C4-2B (cell line): ENCODE measurements at regions not wholly inside any gene's neighbourhood (a gene's known extent, or its start where the extent isn't known, plus 50 kb on each side); places are given as distances from the start of the nearest gene placed in this dataset.
"Not testable (repeated sequence)": the region's sequence is repeated elsewhere in the genome, so short reads cannot be mapped to it uniquely, and the experiment has no call there.

Experiments used
- H3K27ac ChIP-seq: fragments of 450-650 bp; 2 replicates; pipeline ENCODE4 v1.5.1; 2017
- CTCF ChIP-seq: fragments of 450-650 bp; conservative IDR thresholded peaks from 2 replicates; pipeline ENCODE4 v1.5.1; 2017; ENCODE audit warnings: mild to moderate bottlenecking
- ZFX ChIP-seq: fragments of 450-650 bp; IDR thresholded peaks from 2 replicates; pipeline ENCODE4 v1.6.1; 2017

- no peak for TF ChIP-seq ZFX
- TF ChIP-seq CTCF = no peak
- no peak overlapping the region for H3K27ac ChIP-seq
Measured at GRCh38 chr3:153356908-153357307, 194.9 kb downstream of the RAP2B start.

DNA sequence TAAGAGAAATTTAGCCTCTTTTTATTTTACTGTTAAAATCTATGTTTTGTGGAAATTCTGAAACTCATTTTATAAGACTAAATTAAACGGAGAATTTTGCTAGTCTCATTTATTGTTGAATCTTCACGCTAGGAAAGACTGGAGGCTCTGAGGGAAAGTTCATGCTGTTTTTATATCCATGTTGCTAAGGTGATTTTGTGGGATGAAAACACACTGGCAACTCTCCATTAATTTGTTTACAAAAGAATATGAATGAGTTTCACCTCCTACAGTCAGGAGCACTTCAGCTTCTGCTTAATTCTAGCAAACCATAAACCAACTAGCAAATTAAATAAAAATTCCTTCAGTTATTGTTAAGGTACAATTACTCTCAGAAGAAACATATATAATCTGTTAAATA lies 195.4 kb downstream of the RAP2B start:
- no peak for TF ChIP-seq CTCF
- no peak for TF ChIP-seq ZFX
- H3K27ac ChIP-seq = no peak overlapping the region

- TF ChIP-seq ZFX = no peak
- no peak for TF ChIP-seq CTCF
Measured at GRCh38 chr3:153369561-153370374, 207.7 kb downstream of the RAP2B start.

GRCh38 chr3:153370680-153371079 lies 208.7 kb downstream of the RAP2B start:
- TF ChIP-seq CTCF (no peak), ZFX (no peak)
- no peak overlapping the region for H3K27ac ChIP-seq

More at GRCh38 chr3:153369561-153370374, 207.7 kb downstream of the RAP2B start:
- H3K27ac ChIP-seq = no peak overlapping the region

DNA sequence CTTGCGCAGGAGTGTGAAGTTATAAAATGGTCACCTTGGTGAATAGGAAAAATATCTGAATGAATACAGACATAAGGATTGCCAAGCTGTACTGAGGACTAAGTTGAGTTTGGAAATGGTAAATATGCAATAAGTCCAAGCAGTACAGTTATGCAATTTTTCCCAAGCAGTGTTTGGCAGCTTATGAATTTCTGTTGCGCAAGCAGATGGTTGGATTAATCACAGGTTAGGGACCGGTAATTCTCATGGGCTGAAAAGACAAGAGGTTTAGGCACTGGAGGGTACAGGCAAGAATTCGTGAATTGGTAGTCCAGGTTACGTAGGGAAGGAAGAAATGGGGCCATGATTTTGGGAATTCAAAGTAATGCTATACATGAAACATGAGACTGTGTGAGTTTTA lies 210.3 kb downstream of the RAP2B start:
- no peak overlapping the region for H3K27ac ChIP-seq
- TF ChIP-seq CTCF (no peak), ZFX (no peak)

DNA sequence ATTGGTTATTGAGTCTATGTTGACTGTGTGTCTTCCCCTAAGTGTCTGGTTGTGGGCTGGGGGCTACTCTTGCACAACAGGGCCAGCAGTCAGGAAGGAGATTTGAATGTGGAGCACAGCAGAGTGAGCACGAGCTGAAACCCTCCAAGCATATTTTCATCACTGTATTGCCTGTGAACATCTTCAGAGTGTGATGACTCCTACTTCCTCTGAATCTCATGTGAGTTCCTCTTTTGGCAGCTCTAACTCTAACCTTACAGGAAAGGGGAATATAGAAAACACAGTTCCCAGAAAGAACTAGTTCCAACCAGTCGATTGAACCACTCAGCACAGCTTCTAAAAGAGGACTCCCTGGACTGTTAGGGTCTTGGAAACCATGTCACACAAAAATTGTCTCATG lies 211.6 kb downstream of the RAP2B start:
- H3K27ac ChIP-seq = no peak overlapping the region
- no peak for TF ChIP-seq ZFX

- H3K27ac ChIP-seq = not testable (repeated sequence)
Measured at GRCh38 chr3:153378366-153378765, 216.3 kb downstream of the RAP2B start.

DNA sequence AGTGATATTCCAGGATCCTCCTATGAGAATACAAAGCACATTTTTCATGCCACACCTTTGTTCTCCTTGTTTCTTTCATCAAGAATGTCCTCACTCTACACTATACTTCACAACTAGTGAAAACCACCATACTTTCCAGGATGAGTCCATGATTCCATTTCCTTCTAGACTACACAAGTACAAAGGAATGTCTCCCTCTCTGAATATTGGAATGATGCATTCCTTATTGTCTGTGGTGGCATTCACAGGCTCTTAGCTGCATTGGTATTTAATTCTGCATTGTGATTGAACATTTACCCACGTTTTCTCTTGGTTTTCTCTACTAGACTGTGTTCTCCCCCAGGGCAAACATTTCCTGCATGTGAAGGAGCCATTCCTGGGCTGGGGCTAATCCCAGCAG lies 217.5 kb downstream of the RAP2B start:
- TF ChIP-seq ZFX (no peak), CTCF (no peak)
- H3K27ac ChIP-seq = no peak overlapping the region
